GM23248 (cell line): ENCODE measurements at regions not wholly inside any gene's neighbourhood (a gene's known extent, or its start where the extent isn't known, plus 50 kb on each side); places are given as distances from the start of the nearest gene placed in this dataset.

Source experiments
- DNase-seq: peaks from one replicate; pipeline ENCODE4 v3.0.0-alpha.2; 2015
- H2AFZ ChIP-seq: fragments of 200-600 bp; sonication (generic); 2 replicates; pipeline ENCODE4 v1.6.1; 2016; ENCODE audit warnings: antibody characterized with exemption
- H3F3A ChIP-seq: fragments of 200-600 bp; sonication (generic); 2 replicates; pipeline ENCODE4 v1.6.1; 2016; ENCODE audit warnings: mild to moderate bottlenecking, antibody characterized with exemption, mixed run types; ENCODE audit not compliant: insufficient read depth
- H3K27ac ChIP-seq: fragments of 200-600 bp; sonication (generic); 2 replicates; pipeline ENCODE4 v1.5.1; 2016; ENCODE audit warnings: mild to moderate bottlenecking
- H3K27me3 ChIP-seq: fragments of 200-600 bp; sonication (generic); replicated peaks from 2 replicates; pipeline ENCODE4 v1.6.1; 2016; ENCODE audit warnings: mild to moderate bottlenecking; ENCODE audit not compliant: insufficient read depth
- H3K36me3 ChIP-seq: fragments of 200-600 bp; sonication (generic); 2 replicates; pipeline ENCODE4 v1.6.1; 2016; ENCODE audit warnings: low read depth, mild to moderate bottlenecking
- H3K4me1 ChIP-seq: fragments of 200-600 bp; sonication (generic); 2 replicates; pipeline ENCODE4 v1.6.1; 2016; ENCODE audit warnings: mild to moderate bottlenecking; ENCODE audit not compliant: insufficient read depth
- H3K4me2 ChIP-seq: fragments of 200-600 bp; sonication (generic); one replicate; pipeline ENCODE4 v1.6.1; 2016; ENCODE audit warnings: mild to moderate bottlenecking; ENCODE audit not compliant: unreplicated experiment
- H3K4me3 ChIP-seq: fragments of 200-600 bp; sonication (generic); 2 replicates; pipeline ENCODE4 v1.5.1; 2016; ENCODE audit warnings: mild to moderate bottlenecking
- H3K79me2 ChIP-seq: fragments of 200-600 bp; sonication (generic); 2 replicates; pipeline ENCODE4 v1.6.1; 2016; ENCODE audit warnings: mild to moderate bottlenecking; ENCODE audit not compliant: insufficient read depth
- H3K9ac ChIP-seq: fragments of 200-600 bp; sonication (generic); 2 replicates; pipeline ENCODE4 v1.6.1; 2016; ENCODE audit warnings: mild to moderate bottlenecking
- H3K9me2 ChIP-seq: fragments of 200-600 bp; sonication (generic); 2 replicates; pipeline ENCODE4 v1.6.1; 2016; ENCODE audit warnings: mixed run types, mild to moderate bottlenecking, moderate library complexity; ENCODE audit not compliant: insufficient read depth
- H3K9me3 ChIP-seq: fragments of 200-600 bp; sonication (generic); one replicate; pipeline ENCODE4 v1.6.1; 2017; ENCODE audit warnings: low read depth
- H4K20me1 ChIP-seq: fragments of 200-600 bp; sonication (generic); 2 replicates; pipeline ENCODE4 v1.6.0; 2016; ENCODE audit not compliant: insufficient read depth
- EZH2 ChIP-seq: fragments of 200-600 bp; sonication (generic); IDR thresholded peaks from 2 replicates; pipeline ENCODE4 v1.6.1; 2018; ENCODE audit warnings: antibody characterized with exemption, mild to moderate bottlenecking; ENCODE audit not compliant: insufficient read depth, poor library complexity, severe bottlenecking
- EZH2phosphoT487 ChIP-seq: fragments of 200-600 bp; sonication (generic); IDR thresholded peaks from 2 replicates; pipeline ENCODE4 v1.6.1; 2018; ENCODE audit warnings: antibody characterized with exemption, moderate library complexity, mild to moderate bottlenecking, low read depth; ENCODE audit not compliant: insufficient read depth
- WGBS, 2 experiments: methylation state at CpG; one replicate each; pipeline ENCODE4 v1.1.6; 2015 to 2017; ENCODE audit warnings: low lambda C conversion rate in 2 of 2, low coverage in 1 of 2; ENCODE audit errors: missing lambda C conversion rate in 2 of 2; 5-methylcytosine and 5-hydroxymethylcytosine counted together
- in situ Hi-C: fragments of 300-500 bp; cut with MboI; formaldehyde crosslinking; loops from 2 replicates; pipeline ENCODE4 v1.15.0; 2020

DNA sequence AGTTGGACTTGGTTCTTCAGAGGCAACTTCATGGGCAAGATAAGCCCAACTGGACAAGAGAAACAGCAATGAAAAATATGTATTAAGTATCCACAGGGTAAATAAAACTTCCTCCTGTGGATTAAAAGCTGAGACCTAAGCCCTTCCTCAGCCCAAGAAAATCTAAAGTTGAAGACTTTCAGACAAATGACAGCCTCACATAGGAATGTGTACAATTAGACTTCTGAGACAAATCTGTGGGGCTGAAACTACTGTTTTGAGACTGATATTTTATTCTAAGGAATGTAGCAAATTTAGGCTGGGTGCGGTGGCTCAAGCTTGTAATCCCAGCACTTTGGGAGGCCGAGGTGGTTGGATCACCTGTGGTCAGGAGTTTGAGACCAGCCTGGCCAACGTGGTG is 74.2 kb upstream of the IL12A start:
- H3K79me2 ChIP-seq: no peaks in the 10 kb centered on the region
- H3K4me2 ChIP-seq: peak overlapping the region; percentile 1
- in situ Hi-C loops: no loop called here
- DNase-seq: peak; percentile 23
- TF ChIP-seq EZH2phosphoT487 (no peak), EZH2 (no peak)
- H3K9ac ChIP-seq: no peak overlapping the region
- no peaks in the 10 kb centered on the region for H3K36me3 ChIP-seq
- no peaks in the 10 kb centered on the region for H3K27me3 ChIP-seq
- WGBS, 2 experiments: 65 to 70% methylated on average over 3 of the region's 3 CpGs
- H3K4me3 ChIP-seq: no peak overlapping the region
- peaks cover 17% of the 10 kb centered on the region for H3K4me1 ChIP-seq
- H3K9me3 ChIP-seq: no peaks in the 10 kb centered on the region
- no peaks in the 10 kb centered on the region for H4K20me1 ChIP-seq
- no peak overlapping the region for H2AFZ ChIP-seq
- peaks cover 5% of the 10 kb centered on the region; the same call in 1 of the 2 replicates for H3F3A ChIP-seq
- no peaks in the 10 kb centered on the region for H3K9me2 ChIP-seq
- no peak overlapping the region for H3K27ac ChIP-seq

DNA sequence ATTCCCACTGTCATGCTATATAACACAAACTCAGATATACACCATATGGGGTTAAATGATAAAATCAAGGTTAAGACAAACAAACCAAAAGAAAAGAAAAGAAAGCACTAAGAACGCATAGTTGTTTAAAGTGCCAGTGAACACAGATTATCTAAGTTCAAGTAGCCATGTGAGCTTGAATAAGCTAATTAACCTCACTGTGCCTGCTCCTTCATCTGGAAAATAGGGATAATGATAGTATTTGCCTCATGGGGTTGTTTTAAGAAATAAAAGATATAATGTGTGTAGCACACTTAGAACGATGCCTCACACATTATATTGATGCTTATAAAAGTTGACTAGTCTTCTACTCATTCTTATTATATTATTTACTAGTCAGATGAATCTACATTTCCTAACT is 72.6 kb upstream of the IL12A start:
- TF ChIP-seq EZH2 (no peak), EZH2phosphoT487 (no peak)
- in situ Hi-C loops: no loop called here

DNA sequence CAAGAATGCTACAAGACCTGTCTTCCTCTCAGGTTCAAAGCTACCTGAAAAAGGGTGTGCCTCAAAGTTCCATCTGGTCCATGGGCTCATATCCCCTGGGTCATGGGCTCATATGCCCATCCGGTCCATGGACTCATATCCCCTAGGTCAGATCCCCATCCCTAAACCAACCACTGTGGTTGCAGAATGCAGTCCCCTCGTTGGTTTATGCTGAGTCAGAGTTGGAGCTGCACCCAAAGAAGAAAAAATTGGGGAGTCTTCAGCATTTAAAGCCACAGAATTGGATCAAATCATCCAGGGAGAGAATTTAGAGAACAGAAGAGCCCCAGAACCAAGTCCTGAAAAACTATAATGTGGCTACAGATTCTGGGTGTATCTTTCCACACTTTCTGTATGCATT is 71.5 kb upstream of the IL12A start:
- H3K9ac ChIP-seq: no peak overlapping the region
- peaks cover 21% of the 10 kb centered on the region for H3K4me1 ChIP-seq
- H3K27ac ChIP-seq: no peak overlapping the region
- H3K9me2 ChIP-seq: no peaks in the 10 kb centered on the region
- in situ Hi-C loops: no loop called here
- no peaks in the 10 kb centered on the region for H4K20me1 ChIP-seq
- no peak for TF ChIP-seq EZH2
- no peak for TF ChIP-seq EZH2phosphoT487
- no peak overlapping the region for H3K4me2 ChIP-seq
- H2AFZ ChIP-seq: no peak overlapping the region
- no peaks in the 10 kb centered on the region for H3K79me2 ChIP-seq
- H3K27me3 ChIP-seq: no peaks in the 10 kb centered on the region
- WGBS, 2 experiments: 74 to 79% methylated on average over 2 of the region's 2 CpGs
- H3K4me3 ChIP-seq: no peak overlapping the region
- no peak for DNase-seq
- H3K36me3 ChIP-seq: no peaks in the 10 kb centered on the region
- H3F3A ChIP-seq: peaks cover 10% of the 10 kb centered on the region; the same call in 1 of the 2 replicates
- no peaks in the 10 kb centered on the region for H3K9me3 ChIP-seq

More for the DNA sequence above, 72.6 kb upstream of the IL12A start:
- Histone ChIP-seq H3K4me2 (no peak overlapping the region), H2AFZ (no peak overlapping the region), H3F3A (peaks cover 10% of the 10 kb centered on the region; the same call in 1 of the 2 replicates), H3K27me3 (no peaks in the 10 kb centered on the region), H3K9me3 (no peaks in the 10 kb centered on the region), H3K9me2 (no peaks in the 10 kb centered on the region), H3K4me3 (no peak overlapping the region), H3K36me3 (no peaks in the 10 kb centered on the region), H3K79me2 (no peaks in the 10 kb centered on the region), H3K9ac (no peak overlapping the region), H4K20me1 (no peaks in the 10 kb centered on the region), H3K27ac (no peak overlapping the region), H3K4me1 (peaks cover 21% of the 10 kb centered on the region)
- WGBS, 2 experiments: 73 to 80% methylated on average over 2 of the region's 2 CpGs
- no peak for DNase-seq

DNA sequence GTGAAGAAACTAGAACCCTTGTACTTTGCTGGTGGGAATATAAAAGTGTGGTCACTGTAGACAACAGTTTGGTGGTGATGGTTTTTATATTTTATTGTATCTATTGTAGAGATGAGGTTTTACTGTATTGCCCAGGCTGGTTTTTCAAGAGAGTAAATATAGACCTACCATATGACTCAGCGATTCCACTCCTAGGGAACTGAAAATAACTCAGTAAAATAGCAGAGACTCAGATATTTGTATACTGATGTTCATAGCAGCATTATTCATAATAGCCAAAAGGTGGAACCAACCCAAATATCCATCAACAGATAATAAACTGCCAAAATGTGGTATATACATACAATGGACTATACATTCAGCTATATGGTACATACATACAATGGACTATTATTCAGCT is 68.8 kb upstream of the IL12A start:
- no peaks in the 10 kb centered on the region for H4K20me1 ChIP-seq
- in situ Hi-C loops: no loop called here
- H2AFZ ChIP-seq: no peak overlapping the region
- DNase-seq: peak; percentile 79
- no peak overlapping the region for H3K9ac ChIP-seq
- H3K9me2 ChIP-seq: no peaks in the 10 kb centered on the region
- H3K27me3 ChIP-seq: no peaks in the 10 kb centered on the region
- peaks cover 10% of the 10 kb centered on the region; the same call in 1 of the 2 replicates for H3F3A ChIP-seq
- H3K79me2 ChIP-seq: no peaks in the 10 kb centered on the region
- H3K4me3 ChIP-seq: no peak overlapping the region
- peak overlapping the region; percentile 24 for H3K4me2 ChIP-seq
- H3K9me3 ChIP-seq: no peaks in the 10 kb centered on the region
- peaks cover 15% of the 10 kb centered on the region for H3K4me1 ChIP-seq
- no peaks in the 10 kb centered on the region for H3K36me3 ChIP-seq
- TF ChIP-seq EZH2phosphoT487 (no peak), EZH2 (no peak)
- peak overlapping the region; percentile 48 for H3K27ac ChIP-seq
- WGBS, 2 experiments: 73 to 83% methylated on average over 1 of the region's 1 CpG
